ENCODE measurements at regions not wholly inside any gene's neighbourhood (a gene's known extent, or its start where the extent isn't known, plus 50 kb on each side); places are given as distances from the start of the nearest gene placed in this dataset.

- DNase-seq, result no peak
- no peak for TF ChIP-seq CTCF (IDR thresholded peaks at IDR 0.05)
- peaks cover 50% of the 10 kb centered on the region for H3K9me3 Mint-ChIP-seq
- no peak overlapping the region for H3K27ac Mint-ChIP-seq
- no peaks in the 10 kb centered on the region for H3K27me3 Mint-ChIP-seq (ENCODE audit: insufficient read depth)
- no peaks in the 10 kb centered on the region for H3K36me3 Mint-ChIP-seq (ENCODE audit: low read depth)
- H3K4me3 Mint-ChIP-seq, result no peak overlapping the region
- H3K4me1 Mint-ChIP-seq (ENCODE audit: low read depth), result no peaks in the 10 kb centered on the region
Measured at GRCh38 chr4:136336479-136336878, 1195.8 kb downstream of the PCDH18 start.

GRCh38 chr4:136329042-136329662 is 1203.1 kb downstream of the PCDH18 start:
- H3K4me1 Mint-ChIP-seq (ENCODE audit: low read depth), result no peaks in the 10 kb centered on the region
- no peak for TF ChIP-seq CTCF (IDR thresholded peaks at IDR 0.05)
- H3K4me3 Mint-ChIP-seq, result no peak overlapping the region
- no peak overlapping the region for H3K27ac Mint-ChIP-seq
- H3K9me3 Mint-ChIP-seq, result peaks cover 42% of the 10 kb centered on the region
- 0 out of 2 replicates have a peak, but pooled peaks cover 7% of the 10 kb centered on the region for H3K36me3 Mint-ChIP-seq (ENCODE audit: low read depth)
- no peaks in the 10 kb centered on the region for H3K27me3 Mint-ChIP-seq (ENCODE audit: insufficient read depth)
- DNase-seq, result no peak

- no peaks in the 10 kb centered on the region for H3K4me1 Mint-ChIP-seq (ENCODE audit: low read depth)
- no peak overlapping the region for H3K27ac Mint-ChIP-seq
- peaks cover 47% of the 10 kb centered on the region for H3K9me3 Mint-ChIP-seq
- H3K27me3 Mint-ChIP-seq (ENCODE audit: insufficient read depth), result no peaks in the 10 kb centered on the region
- DNase-seq, result no peak
- H3K36me3 Mint-ChIP-seq (ENCODE audit: low read depth), result 0 out of 2 replicates have a peak, but pooled peaks cover 7% of the 10 kb centered on the region
- no peak for TF ChIP-seq CTCF (IDR thresholded peaks at IDR 0.05)
- no peak overlapping the region for H3K4me3 Mint-ChIP-seq
Measured at GRCh38 chr4:136328131-136328530, 1204.2 kb downstream of the PCDH18 start.

GRCh38 chr4:136320465-136320813 is 1211.9 kb downstream of the PCDH18 start:
- H3K4me3 Mint-ChIP-seq, result no peak overlapping the region
- peaks cover 38% of the 10 kb centered on the region for H3K9me3 Mint-ChIP-seq
- no peak for TF ChIP-seq CTCF (IDR thresholded peaks at IDR 0.05)
- no peaks in the 10 kb centered on the region; the same call in 1 of the 2 replicates for H3K27me3 Mint-ChIP-seq (ENCODE audit: insufficient read depth)
- no peak overlapping the region for H3K27ac Mint-ChIP-seq
- no peaks in the 10 kb centered on the region for H3K36me3 Mint-ChIP-seq (ENCODE audit: low read depth)
- no peak for DNase-seq
- no peaks in the 10 kb centered on the region for H3K4me1 Mint-ChIP-seq (ENCODE audit: low read depth)

- no peak overlapping the region for H3K27ac Mint-ChIP-seq
- peaks cover 38% of the 10 kb centered on the region for H3K9me3 Mint-ChIP-seq
Measured at GRCh38 chr4:136319789-136320464, 1212.4 kb downstream of the PCDH18 start.

More at GRCh38 chr4:136319789-136320464, 1212.4 kb downstream of the PCDH18 start:
- no peak for TF ChIP-seq CTCF (IDR thresholded peaks at IDR 0.05)
- DNase-seq, result peak; percentile 1
- Mint-ChIP-seq H3K4me1 (ENCODE audit: low read depth) (no peaks in the 10 kb centered on the region), H3K36me3 (ENCODE audit: low read depth) (no peaks in the 10 kb centered on the region), H3K4me3 (no peak overlapping the region), H3K27me3 (ENCODE audit: insufficient read depth) (no peaks in the 10 kb centered on the region; the same call in 1 of the 2 replicates)

All from HFFc6 (cell line).